COR-L47 (cell line): ENCODE measurements at regions not wholly inside any gene's neighbourhood (a gene's known extent, or its start where the extent isn't known, plus 50 kb on each side); places are given as distances from the start of the nearest gene placed in this dataset.
"Not testable (repeated sequence)": the region's sequence is repeated elsewhere in the genome, so short reads cannot be mapped to it uniquely, and the experiment has no call there.

Source experiments
- DNase-seq: peaks from one replicate; lab custom pipeline; 2025; lab: John Stamatoyannopoulos, UW

GRCh38 chr2:53493210-53493609 is 274.4 kb upstream of the CHAC2 start:
- no peak for DNase-seq

- DNase-seq: peak; percentile 62
Observed at GRCh38 chr2:53490659-53491058, 276.9 kb upstream of the CHAC2 start.

DNA sequence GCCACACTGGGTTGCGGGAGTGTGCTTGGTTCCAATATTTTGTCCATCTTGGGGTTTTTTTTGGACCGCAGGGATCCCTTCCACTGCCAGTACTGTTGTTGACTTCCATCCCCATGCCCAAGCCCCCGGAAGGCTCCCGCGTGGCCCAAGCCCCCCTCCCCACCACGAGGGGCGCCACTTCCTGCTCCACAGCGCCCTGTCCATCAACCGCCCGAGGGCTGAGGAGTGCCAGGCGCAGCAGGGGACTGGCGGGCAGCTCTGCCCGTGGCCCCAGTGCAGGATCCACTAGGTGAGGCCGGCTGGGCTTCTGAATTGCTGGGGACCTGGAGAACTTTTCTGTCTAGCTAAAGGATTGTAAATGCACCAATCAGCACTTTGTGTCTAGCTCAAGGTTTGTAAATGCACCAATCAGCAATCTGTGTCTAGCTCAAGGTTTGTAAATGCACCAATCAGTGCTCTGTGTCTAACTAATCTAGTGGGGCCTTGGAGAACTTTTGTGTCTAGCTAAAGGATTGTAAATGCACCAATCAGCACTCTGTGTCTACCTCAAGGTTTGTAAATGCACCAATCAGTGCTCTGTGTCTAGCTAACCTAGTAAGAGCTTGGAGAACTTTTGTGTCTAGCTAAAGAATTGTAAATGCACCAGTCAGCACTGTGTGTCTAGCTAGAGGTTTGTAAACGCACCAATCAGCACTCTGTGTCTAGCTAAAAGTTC is 281.3 kb upstream of the CHAC2 start:
- not testable (repeated sequence) for DNase-seq

GRCh38 chr2:53485021-53485728 is 282.4 kb upstream of the CHAC2 start:
- DNase-seq: no peak

DNA sequence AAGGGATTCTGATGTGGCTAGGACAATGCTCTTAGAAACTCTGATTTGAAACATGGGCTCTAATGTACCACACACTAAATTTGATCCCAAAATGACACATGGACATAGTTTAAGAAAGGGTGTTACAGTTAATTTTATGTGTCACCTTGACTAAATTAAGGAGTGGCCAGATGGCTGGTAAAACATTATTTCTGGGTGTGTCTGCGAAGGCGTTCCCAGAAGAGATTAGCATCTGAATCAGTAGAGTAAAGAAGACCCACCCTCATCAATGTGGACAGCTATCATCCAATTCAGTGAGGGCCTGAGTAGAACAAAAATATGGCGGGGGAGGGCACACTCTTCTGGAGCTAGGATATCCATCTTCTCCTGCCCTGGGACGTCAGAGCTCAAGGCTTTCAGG is 283.1 kb upstream of the CHAC2 start:
- no peak for DNase-seq

- no peak for DNase-seq
Observed at GRCh38 chr2:53477517-53477916, 290.1 kb upstream of the CHAC2 start.

GRCh38 chr2:53476834-53477233 is 290.8 kb upstream of the CHAC2 start:
- DNase-seq: no peak

- DNase-seq: no peak
Observed at GRCh38 chr2:53475766-53476165, 291.8 kb upstream of the CHAC2 start.

DNA sequence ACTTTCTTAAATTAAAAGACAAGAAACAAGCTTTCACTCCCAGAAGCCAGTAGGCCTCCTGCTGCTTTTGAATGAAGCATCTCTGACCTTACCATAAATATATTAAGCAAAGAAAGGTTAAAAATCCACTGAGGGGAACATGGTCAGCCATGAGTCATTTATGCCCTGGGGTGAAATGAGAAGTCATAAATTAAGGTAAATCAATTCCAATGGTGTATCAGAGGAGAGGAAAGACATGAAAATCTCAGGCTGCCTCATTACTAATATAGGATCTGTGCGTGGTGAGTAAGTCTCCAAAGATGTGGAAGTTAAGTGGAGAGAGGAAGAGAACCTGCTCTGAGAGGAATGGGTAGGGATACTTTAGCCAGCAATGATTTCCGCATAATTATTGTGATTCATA is 292.3 kb upstream of the CHAC2 start:
- no peak for DNase-seq

DNA sequence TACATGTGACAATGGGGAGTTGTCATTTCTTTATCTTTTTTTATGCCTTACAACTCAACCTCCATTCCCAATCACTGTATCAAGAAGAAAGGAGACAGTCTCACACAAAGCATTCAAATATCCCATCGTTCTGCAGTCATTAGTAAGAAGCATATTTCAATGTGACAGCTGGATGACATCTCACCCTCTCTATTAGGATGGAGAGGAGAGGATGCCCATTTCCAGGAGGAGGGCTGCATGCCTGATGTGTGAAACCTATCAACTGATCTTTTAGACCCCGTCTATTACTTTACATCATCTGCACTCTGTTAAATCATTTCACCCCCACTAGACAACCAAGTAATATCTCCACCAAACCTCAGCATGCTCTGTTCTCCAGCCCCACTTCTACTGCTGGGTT is 292.7 kb upstream of the CHAC2 start:
- DNase-seq: no peak

DNA sequence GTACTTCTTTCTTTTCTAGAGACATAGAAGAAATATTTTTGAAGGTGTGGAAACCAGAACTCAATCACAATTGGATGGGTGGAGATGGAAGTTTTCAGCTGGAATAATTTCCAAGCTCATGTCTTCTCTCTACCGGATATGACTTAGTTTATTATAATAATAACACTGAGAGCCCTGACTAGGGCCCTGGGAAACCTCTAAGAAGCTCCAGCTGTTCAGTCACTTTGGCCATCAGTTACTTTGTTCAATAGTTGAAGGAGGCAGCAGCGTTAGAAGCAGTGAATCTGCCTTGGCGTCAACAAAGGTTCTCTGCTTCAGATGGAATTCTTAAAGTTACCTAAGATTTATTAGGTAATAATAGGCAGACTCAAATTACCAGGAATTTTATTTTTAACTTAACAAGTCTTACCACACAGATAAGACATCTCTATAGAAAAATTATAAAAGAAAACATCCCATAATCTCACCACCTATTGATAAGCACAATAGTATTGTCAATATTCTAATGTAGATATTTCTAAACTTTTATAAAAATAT is 293.8 kb upstream of the CHAC2 start:
- DNase-seq: no peak

DNA sequence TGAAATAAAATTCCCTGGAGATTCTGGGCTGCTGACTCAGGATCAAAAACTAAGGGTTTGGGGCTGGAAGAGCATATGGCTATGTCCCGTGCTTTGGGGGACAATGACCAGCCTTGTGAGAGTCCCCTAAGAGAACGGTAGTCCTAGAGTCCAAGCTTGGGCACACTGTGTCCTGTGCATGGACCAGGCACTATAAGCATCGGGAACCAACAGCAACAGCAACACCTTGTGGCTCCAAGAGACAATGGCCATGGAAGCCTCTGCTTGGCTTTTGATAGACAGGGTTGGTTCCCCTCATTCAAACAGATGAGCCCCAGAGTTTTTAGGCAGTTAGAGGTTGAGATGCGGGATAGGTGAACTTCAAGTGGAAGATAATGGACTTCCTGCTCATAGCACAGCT is 294.4 kb upstream of the CHAC2 start:
- peak; percentile 30 for DNase-seq

DNA sequence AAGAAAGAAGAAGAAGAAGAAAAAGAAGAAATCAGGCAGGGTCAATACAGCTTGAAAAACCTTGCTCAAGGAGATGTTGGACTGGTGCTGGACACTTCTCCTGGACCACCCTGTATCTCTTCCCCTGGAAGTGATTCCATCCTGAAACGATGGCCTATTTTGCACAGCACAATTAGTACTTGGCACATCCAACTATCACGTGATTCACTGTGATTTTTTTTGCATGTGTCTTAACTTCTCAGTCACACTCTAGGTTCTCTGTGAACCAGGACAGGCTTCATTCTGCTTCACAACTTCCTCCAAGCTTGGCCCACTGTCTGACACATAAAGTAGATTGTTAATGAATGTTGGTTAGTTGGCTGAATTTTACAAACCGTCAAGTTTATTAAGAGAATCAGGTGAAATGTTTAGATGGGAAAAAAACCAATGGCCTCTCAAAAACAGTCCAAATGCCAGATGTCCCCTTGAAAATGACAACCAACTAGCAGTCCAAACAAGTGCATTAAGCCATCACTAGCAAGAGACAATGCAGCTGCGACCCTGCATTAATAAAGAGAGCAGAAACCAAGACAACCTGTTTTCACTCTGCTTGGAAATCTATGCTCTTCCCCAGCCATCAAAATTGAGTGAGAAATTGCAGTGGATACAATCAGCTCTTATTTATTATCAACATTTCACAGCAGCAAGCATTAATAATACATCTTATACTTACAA is 300.0 kb upstream of the CHAC2 start:
- DNase-seq: no peak

- DNase-seq: no peak
Observed at GRCh38 chr2:53463806-53464726, 303.5 kb upstream of the CHAC2 start.

DNA sequence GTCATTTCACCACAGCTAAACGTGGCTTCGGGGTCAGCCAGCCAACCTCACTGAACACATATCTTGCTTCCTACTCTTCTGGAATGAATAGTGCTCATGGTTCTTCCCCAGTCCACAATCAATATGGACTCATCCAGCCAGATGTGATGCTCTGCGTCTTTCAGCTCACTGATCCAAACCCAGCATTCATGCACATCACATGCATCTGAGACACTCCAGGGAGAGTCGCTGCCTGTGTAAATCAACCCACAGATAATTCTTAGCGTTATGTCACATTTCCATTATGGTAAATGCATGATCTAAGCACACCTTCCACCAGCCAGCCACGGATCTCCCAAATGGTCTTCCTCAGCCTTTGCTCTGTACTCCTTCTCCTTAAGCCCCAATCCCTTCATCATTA is 306.7 kb upstream of the CHAC2 start:
- no peak for DNase-seq

GRCh38 chr2:53460347-53460746 is 307.3 kb upstream of the CHAC2 start:
- DNase-seq: peak; percentile 55

GRCh38 chr2:53455094-53455493 is 312.5 kb upstream of the CHAC2 start:
- DNase-seq: no peak

GRCh38 chr2:53452957-53453748 is 314.5 kb upstream of the CHAC2 start:
- DNase-seq: no peak

DNA sequence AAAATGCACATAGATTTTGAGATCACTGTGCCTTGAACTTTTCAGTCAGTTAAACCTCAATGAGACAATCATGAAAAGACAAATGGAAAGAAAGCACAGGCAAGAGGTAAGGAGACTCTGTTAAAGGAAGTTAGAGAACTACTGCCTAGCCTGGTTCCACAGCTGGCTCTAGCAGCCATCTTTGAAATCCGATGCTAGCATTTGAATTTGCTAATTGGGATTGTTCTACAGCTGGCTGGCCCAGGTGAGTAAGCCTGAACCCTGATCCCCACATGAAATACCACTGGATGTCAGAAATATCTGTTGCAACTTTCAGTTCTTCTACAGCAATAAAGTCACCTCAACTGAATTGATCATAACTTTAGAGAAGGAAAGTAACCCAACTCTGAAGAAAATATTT is 315.2 kb upstream of the CHAC2 start:
- no peak for DNase-seq

GRCh38 chr2:53450923-53451322 is 316.7 kb upstream of the CHAC2 start:
- DNase-seq: peak; percentile 74

DNA sequence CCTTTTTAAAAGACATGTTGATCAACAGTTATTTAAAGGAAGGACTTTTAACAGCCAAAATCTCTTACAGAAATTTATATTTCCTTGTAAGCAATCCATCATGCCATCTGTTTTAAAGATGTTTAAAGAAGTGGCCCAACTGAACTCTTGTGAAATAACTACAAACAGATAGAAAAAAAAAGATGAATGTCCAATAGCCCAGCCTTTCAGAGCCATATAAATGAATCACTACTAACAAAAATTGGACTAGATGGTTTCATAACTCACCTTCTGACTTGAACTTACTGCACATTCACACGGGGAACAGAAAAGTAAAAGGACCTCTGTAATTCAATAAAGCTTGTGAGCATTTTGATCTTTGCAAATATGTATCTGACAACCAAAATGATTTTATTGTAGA is 319.0 kb upstream of the CHAC2 start:
- no peak for DNase-seq
